ENCODE measurements at regions not wholly inside any gene's neighbourhood (a gene's known extent, or its start where the extent isn't known, plus 50 kb on each side); places are given as distances from the start of the nearest gene placed in this dataset.

- TF ChIP-seq, protein P1, sequence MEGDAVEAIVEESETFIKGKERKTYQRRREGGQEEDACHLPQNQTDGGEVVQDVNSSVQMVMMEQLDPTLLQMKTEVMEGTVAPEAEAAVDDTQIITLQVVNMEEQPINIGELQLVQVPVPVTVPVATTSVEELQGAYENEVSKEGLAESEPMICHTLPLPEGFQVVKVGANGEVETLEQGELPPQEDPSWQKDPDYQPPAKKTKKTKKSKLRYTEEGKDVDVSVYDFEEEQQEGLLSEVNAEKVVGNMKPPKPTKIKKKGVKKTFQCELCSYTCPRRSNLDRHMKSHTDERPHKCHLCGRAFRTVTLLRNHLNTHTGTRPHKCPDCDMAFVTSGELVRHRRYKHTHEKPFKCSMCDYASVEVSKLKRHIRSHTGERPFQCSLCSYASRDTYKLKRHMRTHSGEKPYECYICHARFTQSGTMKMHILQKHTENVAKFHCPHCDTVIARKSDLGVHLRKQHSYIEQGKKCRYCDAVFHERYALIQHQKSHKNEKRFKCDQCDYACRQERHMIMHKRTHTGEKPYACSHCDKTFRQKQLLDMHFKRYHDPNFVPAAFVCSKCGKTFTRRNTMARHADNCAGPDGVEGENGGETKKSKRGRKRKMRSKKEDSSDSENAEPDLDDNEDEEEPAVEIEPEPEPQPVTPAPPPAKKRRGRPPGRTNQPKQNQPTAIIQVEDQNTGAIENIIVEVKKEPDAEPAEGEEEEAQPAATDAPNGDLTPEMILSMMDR (IDR thresholded peaks at IDR 0.05; ENCODE audit: low read depth, low read length), result no peak
- H3K27me3 ChIP-seq (ENCODE audit: insufficient read depth, low read depth, severe bottlenecking), result no peaks in the 10 kb centered on the region
- DNase-seq, result no peak
Measured at GRCh38 chr2:397521-397920, 109.6 kb upstream of the ALKAL2 start.

DNA sequence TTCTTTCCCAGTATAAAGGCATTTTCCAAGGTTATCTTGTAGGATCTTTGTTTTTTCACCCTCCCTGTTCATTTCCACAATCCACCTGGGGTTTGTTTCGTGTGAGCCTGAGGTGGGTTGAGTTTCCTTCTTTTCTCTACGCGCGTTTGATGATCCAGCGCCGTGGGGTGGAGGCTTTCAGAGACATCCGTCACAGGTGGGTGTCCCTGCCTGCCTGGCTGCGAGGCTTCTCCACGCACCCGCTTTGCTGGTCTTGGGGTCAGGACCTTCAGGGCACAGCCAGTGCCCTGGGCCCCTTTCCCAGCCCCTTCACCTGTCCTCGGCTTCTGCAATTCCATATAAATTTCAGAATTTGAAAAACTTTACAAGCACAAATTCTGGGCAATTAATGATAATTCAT, 109.0 kb upstream of the ALKAL2 start:
- TF ChIP-seq, protein P1 (IDR thresholded peaks at IDR 0.05; ENCODE audit: low read depth, low read length), result no peak
- no peaks in the 10 kb centered on the region for H3K27me3 ChIP-seq (ENCODE audit: insufficient read depth, low read depth, severe bottlenecking)
- no peak overlapping the region for H3K27ac ChIP-seq
- no peak for DNase-seq
- no peak overlapping the region for H3K4me3 ChIP-seq (ENCODE audit: low read depth, low read length)
- H3K9me3 ChIP-seq (ENCODE audit: severe bottlenecking), result no peaks in the 10 kb centered on the region
- no peaks in the 10 kb centered on the region for H3K36me3 ChIP-seq

More at GRCh38 chr2:397521-397920, 109.6 kb upstream of the ALKAL2 start:
- no peaks in the 10 kb centered on the region for H3K9me3 ChIP-seq (ENCODE audit: severe bottlenecking)
- H3K27ac ChIP-seq, result no peak overlapping the region
- no peaks in the 10 kb centered on the region for H3K36me3 ChIP-seq
- H3K4me3 ChIP-seq (ENCODE audit: low read depth, low read length), result no peak overlapping the region

DNA sequence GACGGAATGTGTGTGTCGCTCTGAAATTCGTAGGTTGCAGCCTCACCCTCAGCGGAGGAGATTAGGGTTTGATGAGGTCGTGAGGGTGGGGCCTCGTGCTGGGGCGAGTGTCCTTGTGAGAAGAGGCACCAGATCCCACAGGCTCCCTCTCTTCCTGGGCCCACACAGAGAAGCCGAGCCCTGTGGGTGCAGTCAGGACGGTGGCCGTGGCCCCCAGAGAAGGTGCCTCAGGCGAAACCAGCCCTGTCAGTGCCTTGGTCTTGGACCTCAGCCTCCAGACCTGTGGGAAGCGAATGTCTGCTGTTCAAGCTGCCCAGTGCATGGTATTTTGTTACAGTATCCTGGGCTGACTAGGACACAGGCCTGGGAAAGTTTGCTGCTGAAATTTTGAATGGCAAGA, 108.0 kb upstream of the ALKAL2 start:
- TF ChIP-seq, protein P1 (IDR thresholded peaks at IDR 0.05; ENCODE audit: low read depth, low read length), result no peak
- no peak overlapping the region for H3K27ac ChIP-seq
- H3K4me3 ChIP-seq (ENCODE audit: low read depth, low read length), result no peak overlapping the region
- no peaks in the 10 kb centered on the region for H3K36me3 ChIP-seq
- H3K27me3 ChIP-seq (ENCODE audit: insufficient read depth, low read depth, severe bottlenecking), result no peaks in the 10 kb centered on the region
- no peaks in the 10 kb centered on the region for H3K9me3 ChIP-seq (ENCODE audit: severe bottlenecking)
- no peak for DNase-seq

GRCh38 chr2:393711-394696, 106.1 kb upstream of the ALKAL2 start:
- H3K9me3 ChIP-seq (ENCODE audit: severe bottlenecking), result no peaks in the 10 kb centered on the region
- H3K27me3 ChIP-seq (ENCODE audit: insufficient read depth, low read depth, severe bottlenecking), result no peaks in the 10 kb centered on the region
- TF ChIP-seq, protein P1 (IDR thresholded peaks at IDR 0.05; ENCODE audit: low read depth, low read length), result no peak
- no peak for DNase-seq
- H3K36me3 ChIP-seq, result no peaks in the 10 kb centered on the region
- no peak overlapping the region for H3K4me3 ChIP-seq (ENCODE audit: low read depth, low read length)
- H3K27ac ChIP-seq, result no peak overlapping the region

GRCh38 chr2:392926-393280, 105.0 kb upstream of the ALKAL2 start:
- Histone ChIP-seq H3K36me3 (no peaks in the 10 kb centered on the region), H3K9me3 (ENCODE audit: severe bottlenecking) (no peaks in the 10 kb centered on the region), H3K27me3 (ENCODE audit: insufficient read depth, low read depth, severe bottlenecking) (no peaks in the 10 kb centered on the region), H3K27ac (no peak overlapping the region), H3K4me3 (ENCODE audit: low read depth, low read length) (no peak overlapping the region)
- TF ChIP-seq, protein P1 (IDR thresholded peaks at IDR 0.05; ENCODE audit: low read depth, low read length), result no peak
- DNase-seq, result no peak

All from WERI-Rb-1 (cell line).